NCI-H2227 (cell line): ENCODE measurements at regions not wholly inside any gene's neighbourhood (a gene's known extent, or its start where the extent isn't known, plus 50 kb on each side); places are given as distances from the start of the nearest gene placed in this dataset.

Source experiments
- DNase-seq: peaks from one replicate; lab custom pipeline; 2025; ENCODE audit not compliant: unreplicated experiment; lab: John Stamatoyannopoulos, UW

DNA sequence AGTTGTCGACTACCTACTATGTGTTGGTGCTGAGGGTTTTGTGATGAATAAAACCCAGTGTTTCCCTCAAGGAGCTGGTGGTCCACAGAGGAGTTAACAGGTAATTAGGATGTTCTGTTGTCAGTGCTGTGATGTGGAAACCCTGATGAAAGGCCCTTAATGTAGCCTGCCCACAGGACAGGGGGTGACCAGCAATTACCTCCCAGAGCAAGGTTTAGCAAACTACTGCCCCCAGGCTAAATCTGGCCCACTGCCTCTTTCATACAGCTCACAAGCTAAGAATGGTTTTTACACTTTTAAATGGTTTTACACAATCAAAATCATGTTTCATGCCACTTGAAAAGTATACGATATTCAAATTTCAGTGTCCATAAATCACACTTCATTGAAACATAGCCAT, 536.2 kb downstream of the MIAT start:
- no peak for DNase-seq

DNA sequence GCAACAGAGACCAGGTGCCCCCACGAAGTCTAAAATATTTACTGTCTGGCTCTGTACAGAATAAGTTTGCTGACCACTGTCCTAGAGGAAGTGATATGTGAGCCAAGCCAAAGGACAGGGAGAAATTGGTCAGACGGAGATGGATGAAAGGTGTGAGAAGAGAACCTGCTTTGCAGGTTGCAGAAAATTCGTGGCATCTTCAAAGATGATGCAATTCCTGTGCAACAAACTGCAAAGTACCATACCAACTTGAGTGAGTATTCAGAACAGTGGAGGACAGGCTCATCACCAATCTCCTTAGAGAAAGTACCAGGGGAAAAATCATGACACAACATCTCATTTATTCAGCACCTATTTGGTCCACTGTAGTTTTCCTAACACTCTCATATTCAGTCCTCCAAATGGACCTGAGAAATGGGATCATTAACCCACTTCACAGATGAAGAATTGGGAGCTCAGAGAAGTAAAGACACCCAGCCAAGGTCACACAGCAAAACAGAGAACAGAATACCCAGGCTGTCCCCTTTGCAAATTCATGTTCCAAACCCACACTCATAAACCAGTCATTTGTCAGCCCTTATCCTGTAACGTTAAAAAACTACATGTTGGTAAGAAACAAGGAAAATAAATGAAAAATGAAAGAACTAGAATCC, 536.8 kb downstream of the MIAT start:
- DNase-seq = no peak

DNA sequence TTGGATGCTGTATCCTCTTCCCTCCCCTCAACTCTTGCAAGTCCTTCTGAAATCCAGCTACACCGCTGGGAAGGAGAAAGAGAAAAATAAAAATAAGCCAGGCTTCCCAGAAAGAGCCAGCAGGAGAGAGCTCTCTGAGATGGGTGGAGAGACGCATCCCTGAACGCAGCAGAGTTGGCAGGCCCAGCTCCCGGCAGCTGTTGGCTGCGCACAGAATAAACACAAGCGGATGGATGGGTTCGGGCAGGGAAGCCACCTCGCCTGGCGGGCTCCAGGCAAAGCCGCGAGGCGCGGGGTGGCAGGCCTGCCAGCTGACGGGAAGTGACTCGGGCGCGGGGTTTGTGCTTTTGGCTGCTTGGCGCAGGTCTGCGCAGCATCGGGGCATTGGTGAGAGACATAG, 537.7 kb downstream of the MIAT start:
- DNase-seq = no peak

DNA sequence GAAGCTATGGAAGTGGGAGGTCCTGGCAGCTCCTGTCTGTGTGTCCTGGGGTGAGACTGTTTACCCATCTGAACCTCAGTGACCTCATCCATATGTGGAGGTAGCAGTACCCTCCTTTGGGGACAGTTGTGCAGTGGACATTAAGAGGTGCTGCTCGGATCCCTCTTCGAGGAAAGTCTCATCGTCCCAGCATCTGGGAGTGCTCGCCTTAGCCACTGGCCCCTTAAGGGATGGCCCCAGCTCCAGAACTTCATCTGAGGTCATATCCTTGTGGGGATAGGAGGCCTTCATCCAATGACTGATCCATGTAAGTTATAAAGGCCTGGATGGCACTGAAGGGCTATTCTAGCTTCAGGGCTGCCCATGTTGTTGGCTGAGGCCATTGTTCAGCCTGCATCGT, 538.1 kb downstream of the MIAT start:
- no peak for DNase-seq

DNA sequence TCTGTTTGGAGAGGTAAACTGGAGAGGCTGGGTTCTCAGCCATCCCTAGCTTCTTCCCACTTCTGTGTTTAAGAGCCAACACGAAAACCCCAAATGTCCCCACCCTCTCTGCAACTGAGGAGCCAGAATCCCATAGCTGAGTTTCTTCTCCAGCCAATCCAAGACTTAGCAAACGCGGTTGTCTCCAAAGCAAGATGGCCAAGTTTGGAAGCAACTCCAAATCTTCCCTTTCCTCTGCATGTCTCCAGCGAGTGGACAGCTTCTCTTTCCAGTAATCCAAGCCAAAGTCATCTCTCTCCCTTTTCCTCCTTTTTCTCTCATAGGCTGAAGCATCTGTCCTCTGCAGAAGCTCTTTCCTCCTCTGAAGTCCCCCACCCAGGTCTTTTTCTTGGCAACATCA, 539.2 kb downstream of the MIAT start:
- no peak for DNase-seq

DNA sequence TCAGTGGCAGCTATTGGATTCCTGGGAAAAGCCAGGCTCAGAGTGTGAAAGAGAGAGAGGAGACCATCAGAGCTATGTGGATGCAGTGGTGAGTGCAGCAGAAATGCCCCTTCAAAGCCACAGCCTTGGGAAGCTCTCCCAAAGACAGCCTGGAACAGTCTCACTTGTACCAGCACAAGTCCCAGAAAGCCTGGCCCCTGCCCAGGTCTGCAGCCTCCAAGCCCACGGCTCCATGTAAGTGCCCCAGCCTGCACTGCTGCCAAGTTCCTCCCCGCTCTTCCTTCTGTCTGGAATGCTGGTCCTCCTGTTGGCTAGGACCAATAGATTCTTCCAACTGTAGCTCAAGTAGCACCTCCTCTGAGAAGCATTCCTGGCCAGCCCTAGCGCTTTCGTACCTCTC, 539.7 kb downstream of the MIAT start:
- no peak for DNase-seq

DNA sequence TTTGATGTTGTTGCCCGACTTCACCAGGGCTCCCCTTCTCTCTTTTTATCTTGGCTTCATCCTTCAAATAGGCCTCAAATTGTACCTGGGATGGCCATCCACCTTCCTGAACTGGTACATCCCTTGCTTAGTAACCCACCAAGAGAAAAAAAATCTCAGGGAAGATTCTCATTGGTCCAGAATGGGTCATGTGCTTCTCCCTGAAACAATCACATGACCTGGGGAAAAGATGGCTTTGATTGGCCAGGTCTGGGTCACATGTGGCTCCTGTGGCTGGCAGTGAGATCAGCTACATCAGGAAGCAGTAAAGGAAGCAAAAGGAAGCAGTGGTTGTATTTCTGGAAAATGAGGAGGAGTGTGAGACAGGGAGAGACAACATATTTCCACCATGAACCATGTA, 540.2 kb downstream of the MIAT start:
- no peak for DNase-seq

- DNase-seq = no peak
These were observed 541.2 kb downstream of the MIAT start for GRCh38 chr22:27198518-27199035.

DNA sequence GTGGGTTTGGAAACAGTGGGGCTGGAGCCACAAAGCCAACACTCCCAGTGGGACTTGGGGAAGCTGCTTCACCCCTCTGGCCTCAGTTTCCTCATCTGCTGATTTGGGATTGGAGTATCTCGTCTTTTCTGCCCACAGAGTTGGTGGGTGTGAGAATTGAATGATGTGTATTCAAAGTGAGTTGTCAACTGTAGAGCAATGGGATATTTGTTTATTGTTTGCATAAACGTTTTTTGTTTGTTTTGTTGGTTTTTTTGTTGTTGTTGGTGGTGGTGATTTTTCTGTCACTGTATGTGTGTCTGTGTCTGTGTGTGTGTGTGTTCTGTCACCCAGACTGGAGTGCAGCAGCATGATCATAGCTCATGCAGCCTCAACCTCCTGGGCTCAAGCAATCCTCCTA, 542.0 kb downstream of the MIAT start:
- DNase-seq = no peak

GRCh38 chr22:27201276-27201675, 543.9 kb downstream of the MIAT start:
- DNase-seq = no peak

- no peak for DNase-seq
These were observed 544.4 kb downstream of the MIAT start for GRCh38 chr22:27201741-27202140.

DNA sequence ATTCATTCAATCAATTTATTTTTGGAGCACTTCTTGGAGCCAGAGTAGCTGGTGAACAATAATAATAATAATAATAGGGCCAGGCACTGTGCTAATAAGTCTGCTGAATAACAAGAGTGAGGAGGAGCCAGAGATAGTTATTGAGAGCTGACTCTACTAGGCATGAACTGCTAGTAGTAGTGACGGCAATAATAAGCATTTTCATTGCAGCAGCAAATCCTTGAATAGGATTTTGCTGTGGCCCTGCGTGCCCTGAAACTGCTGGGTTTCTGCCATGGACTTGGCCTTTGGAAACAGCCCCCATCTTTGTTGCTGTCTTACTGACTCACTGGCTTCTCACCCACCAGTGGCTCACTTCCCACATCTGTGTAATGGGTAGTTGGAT, 545.9 kb downstream of the MIAT start:
- DNase-seq = no peak

DNA sequence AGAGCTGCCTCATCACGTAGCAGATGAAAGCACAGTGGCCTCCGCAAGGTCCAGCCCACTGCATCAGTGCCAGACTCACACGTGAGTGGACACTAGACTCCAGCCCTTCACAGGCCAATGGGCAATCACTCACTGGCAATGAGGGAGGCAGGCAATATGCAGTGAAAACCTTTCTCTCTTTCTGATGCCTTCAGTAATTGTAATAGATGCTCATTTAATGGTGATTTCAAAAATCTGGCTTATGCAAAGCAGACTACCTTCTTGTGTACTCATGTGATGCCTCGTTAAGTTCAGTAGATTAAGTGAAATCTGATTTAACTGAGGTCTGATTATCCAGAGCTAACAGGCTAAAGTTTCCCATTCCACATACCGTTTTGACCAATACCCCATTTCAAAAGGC, 546.9 kb downstream of the MIAT start:
- no peak for DNase-seq

GRCh38 chr22:27204817-27205216, 547.4 kb downstream of the MIAT start:
- no peak for DNase-seq

DNA sequence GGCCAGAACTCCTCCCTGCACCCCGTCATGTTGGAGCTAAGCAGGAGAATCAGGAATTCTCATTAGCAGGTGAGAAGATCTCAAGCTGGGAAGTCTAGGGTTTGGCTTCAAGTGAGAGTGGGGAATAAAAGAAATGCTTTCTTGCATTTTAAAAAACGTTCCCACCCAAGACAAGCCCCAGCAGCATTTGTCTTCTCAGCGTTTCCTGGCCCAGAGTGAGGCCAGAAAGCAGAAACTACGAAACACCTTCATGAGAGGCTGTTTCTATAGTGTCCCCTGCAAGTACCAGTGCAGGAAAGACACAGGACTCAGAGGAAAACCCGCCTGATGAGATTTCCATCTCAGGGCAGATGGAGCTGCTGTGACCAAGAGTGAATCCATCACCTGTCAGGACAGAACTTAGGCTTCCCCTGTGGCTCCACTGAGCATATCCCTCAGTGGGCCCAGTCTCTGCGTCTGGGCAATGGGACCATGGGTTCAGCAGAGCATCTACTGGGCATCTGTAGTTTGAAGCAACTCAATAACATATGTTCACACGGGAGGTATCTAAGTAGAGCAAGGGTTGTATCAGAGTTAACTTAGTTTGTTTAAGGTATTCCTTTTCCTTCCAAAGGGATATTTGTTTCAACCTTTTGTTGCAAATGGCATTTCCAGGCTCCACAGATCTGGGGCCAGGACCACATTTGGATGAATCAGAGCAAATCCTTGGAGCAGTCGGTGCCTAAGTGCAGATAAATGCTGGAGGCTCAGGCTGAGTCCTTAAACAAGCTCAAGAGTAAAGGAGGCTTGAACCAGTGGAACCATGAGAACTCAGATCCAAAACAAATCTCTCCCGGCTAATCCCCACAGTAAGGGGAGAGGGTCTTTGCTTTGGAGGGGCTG, 548.3 kb downstream of the MIAT start:
- DNase-seq = no peak

- no peak for DNase-seq
These were observed 549.2 kb downstream of the MIAT start for GRCh38 chr22:27206374-27207133.

GRCh38 chr22:27207266-27207665, 549.9 kb downstream of the MIAT start:
- DNase-seq = no peak

- no peak for DNase-seq
These were observed 550.5 kb downstream of the MIAT start for GRCh38 chr22:27207907-27208306.

DNA sequence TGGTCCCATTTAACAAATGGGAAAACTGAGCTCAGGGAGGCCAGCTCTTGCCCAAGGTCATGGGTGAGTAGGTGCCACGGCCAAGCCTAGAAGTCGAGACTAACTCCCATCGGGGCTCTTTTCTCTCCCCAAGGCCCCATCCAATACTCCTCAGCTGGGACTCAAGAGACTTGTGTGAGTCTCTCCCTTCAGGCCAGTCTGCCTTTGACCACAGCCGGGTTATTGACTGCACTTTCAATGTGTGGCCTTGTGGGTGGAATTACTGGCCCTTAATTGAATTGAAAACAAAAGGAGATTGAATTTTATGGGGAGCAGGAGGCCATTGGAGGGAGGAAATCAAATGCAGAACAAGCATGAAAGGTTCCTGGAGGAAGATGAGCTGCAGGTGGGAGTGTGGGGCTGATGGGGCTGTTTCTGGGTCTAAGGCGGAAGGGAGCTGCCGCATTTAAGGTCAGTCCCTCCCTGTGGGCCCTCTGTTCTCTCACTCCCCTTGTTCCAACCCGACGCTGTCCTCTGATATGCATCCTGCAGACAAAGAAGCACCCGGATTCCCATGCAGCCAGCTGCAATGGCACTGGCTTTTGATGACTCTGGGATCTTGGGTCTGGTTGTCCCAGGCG, 552.8 kb downstream of the MIAT start:
- DNase-seq = no peak

- DNase-seq = no peak
These were observed 554.7 kb downstream of the MIAT start for GRCh38 chr22:27212102-27212501.

DNA sequence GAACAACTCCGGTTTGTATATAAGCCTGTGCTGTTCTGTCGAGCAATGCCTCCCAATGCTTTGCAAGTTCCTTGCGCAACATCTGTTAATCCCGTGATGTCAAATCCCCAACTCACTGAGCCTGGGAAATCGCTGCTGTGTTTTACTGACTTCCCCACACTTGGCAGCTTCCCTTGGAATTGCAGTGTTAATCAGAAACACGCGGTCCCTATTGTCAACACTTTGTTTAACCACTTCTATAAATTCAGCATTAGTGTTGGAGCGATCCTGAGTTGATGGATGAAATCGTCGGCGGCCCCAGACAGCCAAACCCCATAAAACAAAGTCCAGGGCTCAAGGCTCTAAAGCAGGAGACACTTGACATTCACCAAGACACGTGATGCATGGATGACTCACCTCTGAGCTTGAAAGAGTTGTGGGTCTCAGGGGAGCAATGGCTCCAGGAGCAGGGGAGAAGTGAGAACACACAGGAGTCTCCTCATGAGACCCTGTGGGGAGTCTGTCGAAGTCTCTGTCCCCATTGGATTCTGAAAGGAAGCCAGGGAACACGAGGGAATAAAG, 555.3 kb downstream of the MIAT start:
- no peak for DNase-seq
